ENCODE measurements at regions not wholly inside any gene's neighbourhood (a gene's known extent, or its start where the extent isn't known, plus 50 kb on each side); places are given as distances from the start of the nearest gene placed in this dataset.

- TF ChIP-seq CTCF (conservative IDR thresholded peaks at IDR 0.05; ENCODE audit: low read depth, low read length) (no peak), EZH2 (IDR thresholded peaks at IDR 0.05; ENCODE audit: low read length, unreplicated experiment) (no peak), EZH2phosphoT487 (IDR thresholded peaks at IDR 0.05; ENCODE audit: borderline replicate concordance, low read length) (no peak)
These were observed 1425.4 kb downstream of the FOXD4L5 start for GRCh38 chr9:63859475-63860215.

Measured in PC-3 (cell line).